Uterus (tissue), 3 donors: ENCODE measurements at regions not wholly inside any gene's neighbourhood (a gene's known extent, or its start where the extent isn't known, plus 50 kb on each side); places are given as distances from the start of the nearest gene placed in this dataset.
"Not testable (repeated sequence)": the region's sequence is repeated elsewhere in the genome, so short reads cannot be mapped to it uniquely, and the experiment has no call there.

Experiments
- DNase-seq, 2 donors: peaks; one replicate each; pipeline ENCODE4 v3.0.0-alpha.2; 2019 to 2020
- H3K27ac ChIP-seq, 2 donors: fragments of 200-600 bp; sonication (generic); 1 replicate in 1 of 2; 2 replicates in 1 of 2; pipeline ENCODE4 v1.5.1; 2016 to 2018
- H3K27me3 ChIP-seq, 2 donors: fragments of 200-600 bp; sonication (generic); one replicate each; pipeline ENCODE4 v1.5.1; 2018 to 2019; ENCODE audit warnings: control low read depth in 1 of 2
- H3K36me3 ChIP-seq, 2 donors: fragments of 200-600 bp; sonication (generic); one replicate each; pipeline ENCODE4 v1.5.1; 2019; ENCODE audit warnings: control low read depth in 1 of 2
- H3K4me1 ChIP-seq, 2 donors: fragments of 200-600 bp; sonication (generic); one replicate each; pipeline ENCODE4 v1.5.1; 2018 to 2019; ENCODE audit warnings: control low read depth in 1 of 2
- H3K4me3 ChIP-seq, 2 donors: fragments of 200-600 bp; sonication (generic); 1 replicate in 1 of 2; 2 replicates in 1 of 2; pipeline ENCODE4 v1.5.1; 2018 to 2019; ENCODE audit warnings: mild to moderate bottlenecking in 1 of 2
- H3K9me3 ChIP-seq, 2 donors: fragments of 200-600 bp; sonication (generic); one replicate each; pipeline ENCODE4 v1.5.1; 2019; ENCODE audit warnings: control low read depth in 1 of 2
- CTCF ChIP-seq, 4 experiments: fragments of 200-600 bp in 2 of 4; fragments of 450-650 bp in 2 of 4; sonication (generic) in 2 of 4; IDR thresholded peaks; one replicate each; pipeline ENCODE4 v1.5.1; 2016 to 2019; ENCODE audit warnings: antibody characterized with exemption in 4 of 4, mild to moderate bottlenecking in 2 of 4, moderate library complexity in 1 of 4
- POLR2A ChIP-seq, 2 donors: fragments of 450-650 bp; IDR thresholded peaks; one replicate each; pipeline ENCODE4 v1.6.1; 2016; ENCODE audit warnings: antibody characterized with exemption in 2 of 2, mild to moderate bottlenecking in 1 of 2, moderate library complexity in 1 of 2
- intact Hi-C: fragments of 100-400 bp; cut with DNase I; formaldehyde crosslinking; loops from one replicate; pipeline ENCODE4 v1.15.1; 2023; ENCODE audit warnings: low total_unique reads
- donor health status: DM: yes; HTN: yes; CAD: no.

- Histone ChIP-seq H3K9me3 (no peaks in the 10 kb centered on the region), H3K4me1 (no peaks in the 10 kb centered on the region), H3K27ac (no peak overlapping the region), H3K4me3 (no peak overlapping the region), H3K27me3 (no peaks in the 10 kb centered on the region), H3K36me3 (peaks cover 0 to 5% of the 10 kb centered on the region in 2 donors)
- DNase-seq, result no peak
- intact Hi-C loops, result no loop called here
- TF ChIP-seq CTCF (IDR thresholded peaks at IDR 0.05) (no peak), POLR2A (IDR thresholded peaks at IDR 0.05) (no peak)
Observed at GRCh38 chr5:174900240-174900865, 176.0 kb downstream of the MSX2 start.

- H3K9me3 ChIP-seq, result no peaks in the 10 kb centered on the region
- H3K4me1 ChIP-seq, result no peaks in the 10 kb centered on the region
- intact Hi-C loops, result no loop called here
- H3K4me3 ChIP-seq, result no peak overlapping the region
- H3K27me3 ChIP-seq, result no peaks in the 10 kb centered on the region
- no peak for DNase-seq
- peaks cover 0 to 5% of the 10 kb centered on the region in 2 donors for H3K36me3 ChIP-seq
- H3K27ac ChIP-seq, result no peak overlapping the region
- TF ChIP-seq POLR2A (IDR thresholded peaks at IDR 0.05) (no peak), CTCF (IDR thresholded peaks at IDR 0.05) (no peak)
Observed at GRCh38 chr5:174897281-174897950, 173.0 kb downstream of the MSX2 start.

GRCh38 chr5:174895360-174895759, 171.0 kb downstream of the MSX2 start:
- DNase-seq, result no peak
- Histone ChIP-seq H3K36me3 (peaks cover 0 to 5% of the 10 kb centered on the region in 2 donors), H3K4me3 (no peak overlapping the region), H3K9me3 (no peaks in the 10 kb centered on the region), H3K27me3 (no peaks in the 10 kb centered on the region), H3K27ac (no peak overlapping the region), H3K4me1 (no peaks in the 10 kb centered on the region)
- intact Hi-C loops, result no loop called here
- TF ChIP-seq CTCF (IDR thresholded peaks at IDR 0.05) (no peak), POLR2A (IDR thresholded peaks at IDR 0.05) (no peak)

- Histone ChIP-seq H3K4me3 (no peak overlapping the region), H3K27me3 (no peaks in the 10 kb centered on the region), H3K9me3 (no peaks in the 10 kb centered on the region), H3K36me3 (peaks cover 0 to 5% of the 10 kb centered on the region in 2 donors), H3K4me1 (no peaks in the 10 kb centered on the region), H3K27ac (no peak overlapping the region)
- intact Hi-C loops, result no loop called here
- TF ChIP-seq CTCF (IDR thresholded peaks at IDR 0.05) (no peak), POLR2A (IDR thresholded peaks at IDR 0.05) (no peak)
- no peak for DNase-seq
Observed at GRCh38 chr5:174892742-174893141, 168.4 kb downstream of the MSX2 start.

GRCh38 chr5:174880412-174881200, 156.2 kb downstream of the MSX2 start:
- DNase-seq, H3K27me3 ChIP-seq, H3K4me1 ChIP-seq, H3K9me3 ChIP-seq, H3K36me3 ChIP-seq, intact Hi-C loops, H3K27ac ChIP-seq, H3K4me3 ChIP-seq: not testable (repeated sequence)
